BLaER1 treated with 17β-estradiol and CSF1 and Interleukin-3, amounts not matched to agents 10 nM and 100 nM (cell line): ENCODE measurements at regions not wholly inside any gene's neighbourhood (a gene's known extent, or its start where the extent isn't known, plus 50 kb on each side); places are given as distances from the start of the nearest gene placed in this dataset.
A peak's percentile ranks its signal among the peaks of the same experiment; 100 is the strongest.
"Not testable (repeated sequence)": the region's sequence is repeated elsewhere in the genome, so short reads cannot be mapped to it uniquely, and the experiment has no call there.

Experiments
- H3K27ac ChIP-seq, 11 experiments: shearing (Covaris generic); formaldehyde crosslinking; 2 replicates each; pipeline ENCODE4 v1.8.1; 2022
- H3K27me3 ChIP-seq, 11 experiments: shearing (Covaris generic); formaldehyde crosslinking; 2 replicates each; pipeline ENCODE4 v1.8.1; 2022
- H3K36me3 ChIP-seq, 11 experiments: shearing (Covaris generic); formaldehyde crosslinking; 2 replicates each; pipeline ENCODE4 v1.8.1; 2022
- H3K4me1 ChIP-seq, 10 experiments: shearing (Covaris generic); formaldehyde crosslinking; 2 replicates each; pipeline ENCODE4 v1.8.1; 2022
- H3K4me2 ChIP-seq, 11 experiments: shearing (Covaris generic); formaldehyde crosslinking; 2 replicates each; pipeline ENCODE4 v1.8.1; 2022
- H3K4me3 ChIP-seq, 10 experiments: shearing (Covaris generic); formaldehyde crosslinking; 2 replicates each; pipeline ENCODE4 v1.8.1; 2022
- H3K9ac ChIP-seq, 11 experiments: shearing (Covaris generic); formaldehyde crosslinking; 2 replicates each; pipeline ENCODE4 v1.8.1; 2022
- H3K9me3 ChIP-seq, 11 experiments: shearing (Covaris generic); formaldehyde crosslinking; replicated peaks in 1 of 11; 2 replicates each; pipeline ENCODE4 v1.8.1; 2022
- H4K20me1 ChIP-seq, 11 experiments: shearing (Covaris generic); formaldehyde crosslinking; 2 replicates each; pipeline ENCODE4 v1.8.1; 2022
- Cebpa-rat ChIP-seq, 11 experiments: shearing (Covaris generic); IDR thresholded peaks; 2 replicates each; pipeline ENCODE4 v1.8.1; 2022

DNA sequence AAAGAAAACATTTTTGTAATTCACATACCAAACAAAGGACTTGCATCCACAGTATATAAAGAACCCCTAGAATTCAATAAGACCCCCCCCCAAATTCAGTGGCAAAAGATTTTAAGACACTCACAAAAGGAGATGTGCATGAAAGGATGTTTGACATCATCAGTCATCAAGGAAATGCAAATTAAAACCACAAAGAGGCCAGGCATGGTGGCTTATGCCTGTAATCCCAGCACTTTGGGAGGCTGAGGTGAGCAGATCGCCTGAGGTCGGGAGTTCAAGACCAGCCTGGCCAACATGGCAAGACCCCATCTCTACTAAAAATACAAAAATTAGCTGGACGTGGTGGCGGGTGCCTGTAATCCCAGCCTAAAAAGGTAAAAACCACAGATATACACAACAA lies 61.3 kb downstream of the AIPL1 start:
- H3K9me3 ChIP-seq, H3K4me3 ChIP-seq, H3K9ac ChIP-seq, H3K36me3 ChIP-seq, H3K27me3 ChIP-seq, H3K27ac ChIP-seq, H4K20me1 ChIP-seq: not testable (repeated sequence)
- H3K4me1 ChIP-seq: peaks cover 10 to 19% (median 16%) of the 10 kb centered on the region in 10 experiments; a peak in 16 of 20 replicates
- peak overlapping the region in 10 of 11 experiments; percentile 1 to 46 (median 28); a peak in 9 of 22 replicates for H3K4me2 ChIP-seq

DNA sequence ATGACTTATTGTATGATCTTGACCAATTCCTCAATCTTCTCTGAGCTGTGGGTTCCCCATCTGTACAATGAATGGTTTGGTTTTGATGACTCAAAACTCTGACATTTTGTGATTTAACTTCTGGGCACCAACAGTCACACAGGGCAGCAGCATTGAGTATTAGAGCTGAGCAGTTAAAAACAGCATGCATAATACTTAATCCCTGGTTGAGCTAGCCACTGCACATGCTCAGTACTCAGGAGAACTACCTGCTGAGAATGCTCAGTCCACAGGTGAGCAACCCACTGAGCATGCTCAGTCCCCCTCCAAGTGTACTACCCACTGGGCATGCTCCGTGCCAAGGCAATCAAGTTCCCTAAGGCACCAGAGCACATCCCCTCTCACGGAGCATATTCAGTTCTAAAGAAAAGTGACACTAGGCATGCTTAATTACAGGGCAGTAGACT lies 68.7 kb downstream of the AIPL1 start:
- Histone ChIP-seq H4K20me1 (no peaks in the 10 kb centered on the region), H3K27ac (no peak overlapping the region), H3K9ac (no peak overlapping the region), H3K27me3 (no peaks in the 10 kb centered on the region), H3K4me3 (no peak overlapping the region), H3K4me1 (peaks cover 0 to 24% (median 3%) of the 10 kb centered on the region in 10 experiments; a peak in 10 of 20 replicates), H3K4me2 (peak overlapping the region in 1 of 11 experiments; percentile 22; a peak in 2 of 22 replicates), H3K36me3 (no peaks in the 10 kb centered on the region), H3K9me3 (no peaks in the 10 kb centered on the region)
- TF ChIP-seq Cebpa-rat (IDR thresholded peaks at IDR 0.05): no peak

DNA sequence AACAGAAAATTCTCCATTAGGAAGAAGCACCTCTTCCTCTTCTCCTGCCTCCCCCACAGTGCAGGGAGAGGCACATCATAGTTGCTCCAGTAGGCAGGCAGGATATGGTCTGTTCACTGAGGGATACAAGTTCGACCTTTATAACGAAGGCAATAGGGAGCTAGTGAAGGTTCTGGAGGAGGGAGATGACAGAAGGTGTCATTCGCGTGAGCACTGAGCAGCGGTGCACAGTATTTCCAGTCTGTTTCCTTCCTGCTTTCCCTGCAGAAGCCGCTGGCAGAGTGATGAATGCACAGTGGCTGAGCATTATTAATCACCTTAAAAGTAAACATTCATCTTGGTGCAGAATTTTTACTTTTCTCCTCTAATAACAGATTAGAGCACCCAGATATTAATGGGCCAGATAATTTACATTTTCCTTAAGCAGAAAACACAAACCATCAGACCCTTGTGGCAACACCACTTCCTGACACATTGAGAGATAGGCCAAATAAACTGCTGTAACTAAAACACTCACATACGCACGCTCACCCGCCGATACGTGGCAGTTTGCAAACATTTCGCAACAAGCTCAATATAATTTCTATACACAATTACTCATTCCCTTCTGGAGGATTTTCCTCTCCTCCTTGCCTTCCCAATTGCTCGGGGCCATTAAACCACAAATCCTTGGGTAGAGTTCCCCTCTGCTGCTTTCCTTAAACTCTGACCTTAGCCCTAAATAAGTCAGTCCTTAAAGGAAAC lies 69.5 kb downstream of the AIPL1 start:
- Histone ChIP-seq H3K36me3 (no peaks in the 10 kb centered on the region), H3K4me3 (no peak overlapping the region), H3K9me3 (no peaks in the 10 kb centered on the region), H3K9ac (no peak overlapping the region), H4K20me1 (no peaks in the 10 kb centered on the region), H3K4me2 (peak overlapping the region in 4 of 11 experiments; percentile 22 to 37 (median 28); a peak in 8 of 22 replicates), H3K4me1 (peaks cover 0 to 29% (median 6%) of the 10 kb centered on the region in 10 experiments; a peak in 10 of 20 replicates), H3K27me3 (no peaks in the 10 kb centered on the region), H3K27ac (no peak overlapping the region)
- TF ChIP-seq Cebpa-rat (IDR thresholded peaks at IDR 0.05): peak in 8 of 11 experiments; percentile 19 to 71 (median 53); a peak in 8 of 22 replicates

DNA sequence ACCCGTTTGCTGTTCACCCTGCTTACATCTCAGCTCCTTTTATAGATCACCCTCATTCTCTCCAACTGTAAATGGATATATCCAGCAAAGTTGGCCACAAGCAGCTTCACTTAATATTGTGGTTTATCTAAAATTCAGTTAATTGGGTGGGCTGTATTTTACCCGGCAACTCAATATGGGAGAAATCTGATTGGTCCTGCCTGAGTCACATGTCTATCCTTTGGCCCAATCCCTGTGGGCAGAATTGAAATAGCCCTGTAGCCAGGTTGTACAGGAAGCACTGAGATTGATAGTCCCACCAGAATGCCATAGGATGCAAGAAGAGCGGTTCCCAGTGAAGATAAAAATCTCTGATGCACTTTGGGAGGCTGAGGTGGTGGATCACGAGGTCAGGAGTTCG lies 73.2 kb downstream of the AIPL1 start:
- Histone ChIP-seq H4K20me1 (no peaks in the 10 kb centered on the region), H3K9ac (no peak overlapping the region), H3K4me2 (peak overlapping the region in 4 of 11 experiments; percentile 2 to 58 (median 30); a peak in 4 of 22 replicates), H3K9me3 (no peaks in the 10 kb centered on the region), H3K4me1 (peaks cover 0 to 29% (median 6%) of the 10 kb centered on the region in 10 experiments; a peak in 10 of 20 replicates), H3K4me3 (no peak overlapping the region), H3K27me3 (no peaks in the 10 kb centered on the region), H3K36me3 (no peaks in the 10 kb centered on the region), H3K27ac (no peak overlapping the region)
- TF ChIP-seq Cebpa-rat (IDR thresholded peaks at IDR 0.05): no peak

DNA sequence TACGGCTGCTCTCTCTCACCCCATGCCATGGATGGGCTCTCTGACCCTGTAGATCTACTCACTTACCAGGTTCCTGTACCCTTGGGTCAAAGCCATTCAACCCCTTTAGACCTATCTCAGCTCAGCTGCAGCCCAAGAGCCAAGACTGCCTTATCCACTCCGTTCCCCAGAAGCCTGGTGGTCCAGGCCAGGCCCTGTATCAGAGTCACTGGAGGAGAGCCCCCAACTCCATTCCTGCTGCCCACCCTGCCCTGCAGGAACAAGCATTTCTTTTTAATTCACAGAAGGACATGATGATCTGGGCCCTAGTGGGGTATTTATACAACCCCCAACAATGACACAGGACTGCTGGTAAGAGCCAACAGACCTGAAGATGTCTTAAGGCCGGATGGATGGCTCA lies 76.8 kb downstream of the AIPL1 start:
- Histone ChIP-seq H3K4me1 (peaks cover 0 to 13% (median 0%) of the 10 kb centered on the region in 10 experiments; a peak in 8 of 20 replicates), H3K9ac (no peak overlapping the region), H3K9me3 (no peaks in the 10 kb centered on the region), H3K4me3 (no peak overlapping the region), H3K36me3 (no peaks in the 10 kb centered on the region), H3K27me3 (no peaks in the 10 kb centered on the region), H3K4me2 (no peak overlapping the region), H3K27ac (no peak overlapping the region), H4K20me1 (no peaks in the 10 kb centered on the region)
- TF ChIP-seq Cebpa-rat (IDR thresholded peaks at IDR 0.05): no peak

DNA sequence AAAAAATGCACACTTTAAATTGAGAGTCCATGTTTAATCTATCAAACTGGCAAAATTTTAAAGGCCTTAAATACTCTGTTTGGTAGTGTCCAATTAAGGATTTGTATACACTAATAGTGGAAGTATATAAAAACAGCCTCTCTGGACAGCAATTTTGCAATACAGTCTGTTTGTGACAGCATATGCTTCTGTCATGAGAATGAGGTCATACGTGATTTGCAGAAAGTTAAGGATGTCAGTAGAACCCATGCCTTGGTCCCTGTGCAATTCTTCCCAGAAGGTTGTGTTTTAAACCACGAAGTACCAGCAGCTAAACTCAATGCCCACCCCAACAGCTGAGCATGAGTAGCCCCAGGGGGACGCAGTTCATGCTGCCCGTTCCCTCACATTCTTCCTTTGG lies 78.4 kb downstream of the AIPL1 start:
- no peaks in the 10 kb centered on the region for H3K9me3 ChIP-seq
- no peak overlapping the region for H3K4me2 ChIP-seq
- H3K4me1 ChIP-seq: peaks cover 0 to 10% (median 0%) of the 10 kb centered on the region in 10 experiments; a peak in 8 of 20 replicates
- H3K27ac ChIP-seq: no peak overlapping the region
- H3K9ac ChIP-seq: no peak overlapping the region
- H3K4me3 ChIP-seq: no peak overlapping the region
- H3K36me3 ChIP-seq: no peaks in the 10 kb centered on the region
- no peaks in the 10 kb centered on the region for H3K27me3 ChIP-seq
- no peaks in the 10 kb centered on the region for H4K20me1 ChIP-seq
- no peak for TF ChIP-seq Cebpa-rat (IDR thresholded peaks at IDR 0.05)

DNA sequence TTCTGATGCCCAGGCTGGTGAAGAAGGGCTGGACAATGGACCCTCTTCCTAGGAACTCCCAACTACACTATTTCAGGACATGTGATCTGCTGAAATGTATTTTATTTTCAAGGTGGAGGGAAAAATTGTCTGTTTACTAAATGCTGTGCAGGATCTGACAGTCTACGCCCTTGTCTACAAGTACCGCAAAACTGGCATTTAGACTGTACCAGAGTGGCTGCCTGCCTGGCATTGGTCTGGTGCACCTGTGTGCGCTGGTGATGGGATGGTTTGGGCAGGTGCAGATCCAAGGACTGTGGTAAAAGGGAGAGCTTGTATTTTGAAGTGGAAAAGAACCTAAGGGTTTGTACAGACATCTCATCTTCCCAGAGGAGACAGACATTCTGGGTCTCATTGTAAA lies 79.7 kb downstream of the AIPL1 start:
- no peak for TF ChIP-seq Cebpa-rat (IDR thresholded peaks at IDR 0.05)
- no peak overlapping the region for H3K9ac ChIP-seq
- H3K4me2 ChIP-seq: no peak overlapping the region
- H3K9me3 ChIP-seq: no peaks in the 10 kb centered on the region
- no peaks in the 10 kb centered on the region for H3K36me3 ChIP-seq
- H3K27ac ChIP-seq: no peak overlapping the region
- no peaks in the 10 kb centered on the region for H3K4me1 ChIP-seq
- no peak overlapping the region for H3K4me3 ChIP-seq
- H4K20me1 ChIP-seq: no peaks in the 10 kb centered on the region
- no peaks in the 10 kb centered on the region for H3K27me3 ChIP-seq

DNA sequence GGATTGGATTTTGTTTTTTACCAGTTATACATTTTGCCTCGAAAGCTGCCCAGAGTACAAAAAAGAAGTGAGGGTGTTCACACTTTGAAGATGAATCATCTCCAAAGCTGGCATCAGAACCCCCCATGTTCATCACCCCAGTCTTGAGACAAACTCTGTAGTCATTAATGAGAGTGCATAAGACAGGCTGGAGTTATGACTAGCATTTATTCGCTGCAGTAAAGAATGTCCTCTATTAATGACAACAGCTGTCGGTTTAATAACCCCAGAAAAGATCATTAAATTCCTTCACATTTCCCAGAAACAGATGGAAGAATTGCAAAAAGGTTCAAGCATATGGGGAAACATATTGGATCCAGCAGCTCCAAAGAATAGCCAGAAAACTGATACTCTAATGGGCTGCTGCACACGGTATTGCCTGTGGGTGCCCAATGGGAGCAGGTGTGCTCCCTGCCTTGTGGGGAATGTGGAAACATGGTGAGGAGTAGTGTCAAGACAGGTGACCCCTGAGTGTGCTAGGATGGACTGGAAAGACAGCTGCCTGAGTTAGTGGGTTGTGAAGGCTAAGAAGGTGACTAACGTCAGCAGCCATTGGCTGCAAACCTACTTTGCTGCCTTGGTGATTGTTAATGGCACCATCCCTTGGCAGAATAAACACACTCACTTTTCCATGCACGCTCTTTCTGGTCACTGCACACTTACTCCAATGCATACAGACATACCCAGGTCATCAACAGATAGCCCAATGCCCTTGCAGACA lies 81.9 kb downstream of the AIPL1 start:
- Histone ChIP-seq H3K4me1 (no peaks in the 10 kb centered on the region), H3K4me3 (no peak overlapping the region), H3K9me3 (no peaks in the 10 kb centered on the region), H4K20me1 (no peaks in the 10 kb centered on the region), H3K9ac (no peak overlapping the region), H3K27me3 (no peaks in the 10 kb centered on the region), H3K27ac (no peak overlapping the region), H3K4me2 (no peak overlapping the region), H3K36me3 (no peaks in the 10 kb centered on the region)
- TF ChIP-seq Cebpa-rat (IDR thresholded peaks at IDR 0.05): no peak

DNA sequence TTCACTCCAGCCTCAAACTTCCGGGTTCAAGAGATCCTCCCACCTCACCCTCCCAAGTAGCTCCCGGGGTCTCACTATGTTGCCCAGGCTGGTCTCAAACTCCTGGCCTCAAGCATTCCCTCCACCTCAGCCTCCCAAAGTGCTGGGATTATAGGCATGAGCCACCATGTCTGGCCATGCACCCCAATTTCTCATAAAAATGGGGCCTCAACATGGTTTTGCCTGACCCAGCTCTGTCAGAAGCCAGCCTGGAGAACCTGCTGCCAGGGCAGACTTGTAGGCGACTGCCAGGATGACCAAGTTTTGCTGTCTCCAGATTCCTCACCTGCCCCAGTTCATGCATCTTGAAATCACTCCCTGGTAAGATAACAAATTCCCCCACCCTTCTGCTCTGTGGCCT lies 82.9 kb downstream of the AIPL1 start:
- no peak for TF ChIP-seq Cebpa-rat (IDR thresholded peaks at IDR 0.05)
- Histone ChIP-seq H3K9ac (no peak overlapping the region), H3K36me3 (no peaks in the 10 kb centered on the region), H3K4me3 (no peak overlapping the region), H3K4me1 (no peaks in the 10 kb centered on the region), H4K20me1 (no peaks in the 10 kb centered on the region), H3K27ac (no peak overlapping the region), H3K9me3 (no peaks in the 10 kb centered on the region), H3K4me2 (no peak overlapping the region), H3K27me3 (no peaks in the 10 kb centered on the region)
